Spinal cord (tissue), 9 donors: ENCODE measurements at regions not wholly inside any gene's neighbourhood (a gene's known extent, or its start where the extent isn't known, plus 50 kb on each side); places are given as distances from the start of the nearest gene placed in this dataset.

Experiments
- DNase-seq, 6 donors: peaks; one replicate each; pipeline versions ENCODE4 v3.0.0 to v3.0.0-alpha.2; 2013 to 2015; ENCODE audit warnings: low spot score in 6 of 6, low read depth in 4 of 6
- H3K27ac ChIP-seq: one replicate; pipeline ENCODE4 v1.5.1; 2013; ENCODE audit warnings: low read depth, low read length, control low read depth
- H3K27me3 ChIP-seq: one replicate; pipeline ENCODE4 v1.6.1; 2013; ENCODE audit warnings: low read length; ENCODE audit not compliant: control insufficient read depth, insufficient read depth
- H3K36me3 ChIP-seq: one replicate; pipeline ENCODE4 v1.6.1; 2013; ENCODE audit warnings: low read length; ENCODE audit not compliant: control insufficient read depth, insufficient read depth
- H3K4me1 ChIP-seq: one replicate; pipeline ENCODE4 v1.6.1; 2013; ENCODE audit warnings: low read length; ENCODE audit not compliant: control insufficient read depth, insufficient read depth
- H3K4me3 ChIP-seq: one replicate; pipeline ENCODE4 v1.5.1; 2013; ENCODE audit warnings: low read depth, low read length, control low read depth
- H3K9me3 ChIP-seq: one replicate; pipeline ENCODE4 v1.6.1; 2013; ENCODE audit warnings: low read length; ENCODE audit not compliant: control insufficient read depth, insufficient read depth
- WGBS: methylation state at CpG from one replicate; pipeline ENCODE4 v1.1.5; 2013; ENCODE audit warnings: missing lambda C conversion rate; ENCODE audit not compliant: insufficient coverage; 5-methylcytosine and 5-hydroxymethylcytosine counted together
- donor health status: healthy.

- H3K36me3 ChIP-seq, result no peaks in the 10 kb centered on the region
- H3K9me3 ChIP-seq, result no peaks in the 10 kb centered on the region
- DNase-seq, result peak in 1 of 6 donors; percentile 5
- H3K4me1 ChIP-seq, result no peaks in the 10 kb centered on the region
- 52% methylated on average over 4 of the region's 6 CpGs for WGBS
- no peaks in the 10 kb centered on the region for H3K27me3 ChIP-seq
- H3K27ac ChIP-seq, result no peak overlapping the region
- no peak overlapping the region for H3K4me3 ChIP-seq
These were observed 280.6 kb downstream of the TFEC start for GRCh38 chr7:115749924-115750323.

GRCh38 chr7:115748123-115748738, 282.3 kb downstream of the TFEC start:
- Histone ChIP-seq H3K4me1 (no peaks in the 10 kb centered on the region), H3K27ac (no peak overlapping the region), H3K4me3 (no peak overlapping the region), H3K36me3 (no peaks in the 10 kb centered on the region), H3K27me3 (no peaks in the 10 kb centered on the region), H3K9me3 (no peaks in the 10 kb centered on the region)
- peak in 2 of 6 donors; percentile 6 to 76 for DNase-seq
- WGBS, result 20% methylated on average over 1 of the region's 5 CpGs

- 80% methylated on average over 1 of the region's 4 CpGs for WGBS
- Histone ChIP-seq H3K36me3 (no peaks in the 10 kb centered on the region), H3K27me3 (no peaks in the 10 kb centered on the region), H3K4me1 (no peaks in the 10 kb centered on the region), H3K4me3 (no peak overlapping the region), H3K9me3 (no peaks in the 10 kb centered on the region), H3K27ac (peak overlapping the region; percentile 7)
- no peak for DNase-seq
These were observed 283.4 kb downstream of the TFEC start for GRCh38 chr7:115747174-115747573.

GRCh38 chr7:115740043-115740442, 290.5 kb downstream of the TFEC start:
- Histone ChIP-seq H3K4me3 (no peak overlapping the region), H3K9me3 (no peaks in the 10 kb centered on the region), H3K27me3 (no peaks in the 10 kb centered on the region), H3K36me3 (no peaks in the 10 kb centered on the region), H3K27ac (no peak overlapping the region), H3K4me1 (no peaks in the 10 kb centered on the region)
- no peak for DNase-seq

GRCh38 chr7:115734641-115735040, 295.9 kb downstream of the TFEC start:
- Histone ChIP-seq H3K4me3 (no peak overlapping the region), H3K27me3 (no peaks in the 10 kb centered on the region), H3K4me1 (no peaks in the 10 kb centered on the region), H3K9me3 (no peaks in the 10 kb centered on the region), H3K36me3 (no peaks in the 10 kb centered on the region), H3K27ac (no peak overlapping the region)
- 100% methylated on average over 2 of the region's 3 CpGs for WGBS
- DNase-seq, result no peak

- H3K27ac ChIP-seq, result no peak overlapping the region
- no CpG with 5 or more reads among the region's 4 CpGs for WGBS
- H3K4me3 ChIP-seq, result no peak overlapping the region
- H3K27me3 ChIP-seq, result no peaks in the 10 kb centered on the region
- H3K4me1 ChIP-seq, result no peaks in the 10 kb centered on the region
- no peaks in the 10 kb centered on the region for H3K9me3 ChIP-seq
- peak in 1 of 6 donors; percentile 25 for DNase-seq
- no peaks in the 10 kb centered on the region for H3K36me3 ChIP-seq
These were observed 298.6 kb downstream of the TFEC start for GRCh38 chr7:115731796-115732471.

GRCh38 chr7:115728518-115728917, 302.0 kb downstream of the TFEC start:
- Histone ChIP-seq H3K36me3 (no peaks in the 10 kb centered on the region), H3K27me3 (no peaks in the 10 kb centered on the region), H3K27ac (no peak overlapping the region), H3K4me1 (no peaks in the 10 kb centered on the region), H3K9me3 (no peaks in the 10 kb centered on the region), H3K4me3 (no peak overlapping the region)
- WGBS, result 80% methylated on average over 1 of the region's 2 CpGs
- peak in 1 of 6 donors; percentile 75 for DNase-seq

- H3K27ac ChIP-seq, result no peak overlapping the region
- H3K36me3 ChIP-seq, result no peaks in the 10 kb centered on the region
- no peaks in the 10 kb centered on the region for H3K27me3 ChIP-seq
- no CpG with 5 or more reads among the region's 3 CpGs for WGBS
- H3K4me1 ChIP-seq, result no peaks in the 10 kb centered on the region
- H3K9me3 ChIP-seq, result no peaks in the 10 kb centered on the region
- peak in 2 of 6 donors; percentile 36 to 62 for DNase-seq
- H3K4me3 ChIP-seq, result no peak overlapping the region
These were observed 306.0 kb downstream of the TFEC start for GRCh38 chr7:115724400-115725056.

- H3K27ac ChIP-seq, result no peak overlapping the region
- WGBS, result no CpG with 5 or more reads among the region's 4 CpGs
- no peaks in the 10 kb centered on the region for H3K4me1 ChIP-seq
- H3K4me3 ChIP-seq, result no peak overlapping the region
- H3K27me3 ChIP-seq, result no peaks in the 10 kb centered on the region
- H3K36me3 ChIP-seq, result no peaks in the 10 kb centered on the region
- no peaks in the 10 kb centered on the region for H3K9me3 ChIP-seq
- DNase-seq, result no peak
These were observed 308.1 kb downstream of the TFEC start for GRCh38 chr7:115722302-115722977.
